GM12891 (cell line): ENCODE measurements at regions not wholly inside any gene's neighbourhood (a gene's known extent, or its start where the extent isn't known, plus 50 kb on each side); places are given as distances from the start of the nearest gene placed in this dataset.

Source experiments
- PAX5 ChIP-seq: IDR thresholded peaks from 2 replicates; pipeline ENCODE4 v1.6.1; 2011; ENCODE audit warnings: low read length, moderate library complexity, mild to moderate bottlenecking; ENCODE audit not compliant: insufficient read depth, severe bottlenecking
- POLR2A ChIP-seq: IDR thresholded peaks from 2 replicates; pipeline ENCODE4 v1.6.1; 2011; ENCODE audit warnings: low read depth, low read length, control low read depth
- POLR2AphosphoS5 ChIP-seq: IDR thresholded peaks from 2 replicates; pipeline ENCODE4 v1.6.1; 2011; ENCODE audit warnings: low read depth, low read length, control low read depth
- POU2F2 ChIP-seq: IDR thresholded peaks from 2 replicates; pipeline ENCODE4 v1.6.1; 2011; ENCODE audit warnings: low read depth, mild to moderate bottlenecking, control low read depth, low read length, moderate library complexity
- SPI1 ChIP-seq: IDR thresholded peaks from 2 replicates; pipeline ENCODE4 v1.6.1; 2011; ENCODE audit warnings: low read depth, low read length, control low read depth
- TAF1 ChIP-seq: IDR thresholded peaks from 2 replicates; pipeline ENCODE4 v1.6.1; 2011; ENCODE audit warnings: low read depth, low read length, control low read depth

- TF ChIP-seq POLR2AphosphoS5 (no peak), POLR2A (no peak), PAX5 (no peak), TAF1 (no peak), SPI1 (no peak), POU2F2 (no peak)
Measured at GRCh38 chr7:86956567-86956966, 102.9 kb downstream of the ELAPOR2 start.
